Activated CD4-positive, alpha-beta memory T cell treated with anti-CD3 and anti-CD28 coated beads for 36 hours (primary cell): ENCODE measurements at regions not wholly inside any gene's neighbourhood (a gene's known extent, or its start where the extent isn't known, plus 50 kb on each side); places are given as distances from the start of the nearest gene placed in this dataset.

Experiments
- CTCF ChIA-PET: fragments of 350-600 bp; sonication (Branson Sonifier 250); formaldehyde crosslinking; loops from one replicate; lab custom pipeline; 2021; ENCODE audit warnings: antibody characterized with exemption, inconsistent platforms; lab: Charles Lee
- POLR2A ChIA-PET: fragments of 350-600 bp; sonication (Branson Sonifier 250); formaldehyde crosslinking; loops from one replicate; lab custom pipeline; 2021; ENCODE audit warnings: antibody characterized with exemption; lab: Charles Lee
- DNase-seq: peaks from one replicate; pipeline ENCODE4 v3.0.0-alpha.2; 2020
- H3K27ac Mint-ChIP-seq: one replicate; pipeline ENCODE4 v1.8.0; 2021; ENCODE audit warnings: mixed read lengths
- H3K27me3 Mint-ChIP-seq: one replicate; pipeline ENCODE4 v1.8.0; 2021; ENCODE audit warnings: mixed read lengths
- H3K36me3 Mint-ChIP-seq: one replicate; pipeline ENCODE4 v1.8.0; 2021; ENCODE audit warnings: mixed read lengths
- H3K4me1 Mint-ChIP-seq: one replicate; pipeline ENCODE4 v1.8.0; 2021; ENCODE audit warnings: low read depth, mixed read lengths
- H3K4me3 Mint-ChIP-seq: one replicate; pipeline ENCODE4 v1.8.0; 2021; ENCODE audit warnings: mild to moderate bottlenecking, mixed read lengths
- H3K9me3 Mint-ChIP-seq: one replicate; pipeline ENCODE4 v1.8.0; 2021; ENCODE audit warnings: mixed read lengths
- intact Hi-C: fragments of 100-400 bp; cut with micrococcal nuclease; formaldehyde crosslinking; loops from one replicate; pipeline ENCODE4 v1.15.1; 2023

DNA sequence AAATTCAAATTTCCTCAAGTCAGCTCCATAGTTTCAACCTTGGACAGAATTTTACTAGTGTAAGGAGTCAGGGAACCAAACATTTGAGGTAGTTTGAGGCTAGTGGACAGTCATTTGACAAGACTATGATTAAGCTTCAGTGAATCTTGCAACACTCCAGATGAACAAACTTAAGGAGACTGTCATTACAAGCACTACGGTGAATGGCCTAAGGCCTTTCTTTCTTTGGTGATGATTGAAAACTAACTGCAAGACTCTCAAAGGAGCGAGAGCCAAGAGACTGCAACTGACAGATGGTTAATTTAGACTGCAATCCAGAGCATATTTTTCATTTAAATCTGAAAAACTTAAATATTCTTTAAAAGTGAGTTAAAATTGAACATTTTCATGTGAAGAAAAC lies 272.3 kb upstream of the NECTIN3 start:
- Mint-ChIP-seq H3K36me3 (no peaks in the 10 kb centered on the region), H3K4me1 (no peaks in the 10 kb centered on the region), H3K27ac (no peak overlapping the region), H3K9me3 (no peaks in the 10 kb centered on the region), H3K27me3 (no peaks in the 10 kb centered on the region), H3K4me3 (no peak overlapping the region)
- DNase-seq = no peak
- POLR2A ChIA-PET = no interaction called here
- intact Hi-C loops = no loop called here
- CTCF ChIA-PET = no interaction called here

DNA sequence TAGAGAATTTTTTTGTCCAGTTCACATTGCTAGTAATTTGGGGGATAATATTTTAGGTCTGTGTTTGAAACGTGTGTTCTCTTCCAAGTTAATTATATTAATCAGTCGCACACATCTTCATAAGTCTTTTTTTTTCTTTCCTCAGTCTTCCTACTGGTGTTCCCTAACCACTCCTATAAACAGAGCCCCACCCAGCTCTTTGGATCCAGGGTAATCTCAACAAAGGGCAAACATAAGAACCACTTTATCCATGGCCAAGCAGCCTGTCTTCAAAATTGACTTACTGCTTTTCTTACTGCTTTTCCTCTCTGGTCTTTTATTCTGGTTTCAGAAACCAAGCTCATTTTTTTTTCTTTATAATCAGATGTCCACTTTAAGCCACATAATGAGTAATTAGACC lies 266.8 kb upstream of the NECTIN3 start:
- Mint-ChIP-seq H3K4me1 (no peaks in the 10 kb centered on the region), H3K36me3 (no peaks in the 10 kb centered on the region), H3K27ac (no peak overlapping the region), H3K27me3 (peaks cover 7% of the 10 kb centered on the region), H3K9me3 (no peaks in the 10 kb centered on the region), H3K4me3 (no peak overlapping the region)
- no peak for DNase-seq
- CTCF ChIA-PET = no interaction called here
- POLR2A ChIA-PET = no interaction called here
- intact Hi-C loops = no loop called here

DNA sequence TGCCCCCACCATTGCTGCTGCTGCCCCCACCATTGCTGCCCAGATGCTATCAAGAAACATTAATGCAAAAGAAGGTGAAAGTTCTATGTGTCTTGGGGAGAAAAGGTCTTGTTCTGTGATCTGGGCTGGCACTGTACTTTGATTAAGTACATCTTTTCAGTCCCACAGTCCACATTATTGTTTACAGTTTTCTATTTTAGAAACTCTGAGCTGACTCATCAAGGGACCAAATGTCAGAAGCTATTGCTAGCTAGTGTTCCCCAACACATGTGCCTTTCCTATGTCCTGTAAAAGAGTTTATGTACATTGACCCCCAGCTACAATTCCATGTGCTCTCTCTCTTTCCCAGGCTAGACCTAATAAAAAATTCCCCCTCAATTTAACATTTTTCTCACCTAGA lies 264.7 kb upstream of the NECTIN3 start:
- intact Hi-C loops = no loop called here
- Mint-ChIP-seq H3K9me3 (no peaks in the 10 kb centered on the region), H3K4me3 (no peak overlapping the region), H3K4me1 (no peaks in the 10 kb centered on the region), H3K27ac (no peak overlapping the region), H3K27me3 (peaks cover 14% of the 10 kb centered on the region), H3K36me3 (no peaks in the 10 kb centered on the region)
- ChIA-PET POLR2A (no interaction called here), CTCF (interaction anchor here (1.0 kb wide), 1 partner anchor 733 kb away, joined by 3 read pairs; no protein-coding TSS in a partner anchor)
- no peak for DNase-seq

DNA sequence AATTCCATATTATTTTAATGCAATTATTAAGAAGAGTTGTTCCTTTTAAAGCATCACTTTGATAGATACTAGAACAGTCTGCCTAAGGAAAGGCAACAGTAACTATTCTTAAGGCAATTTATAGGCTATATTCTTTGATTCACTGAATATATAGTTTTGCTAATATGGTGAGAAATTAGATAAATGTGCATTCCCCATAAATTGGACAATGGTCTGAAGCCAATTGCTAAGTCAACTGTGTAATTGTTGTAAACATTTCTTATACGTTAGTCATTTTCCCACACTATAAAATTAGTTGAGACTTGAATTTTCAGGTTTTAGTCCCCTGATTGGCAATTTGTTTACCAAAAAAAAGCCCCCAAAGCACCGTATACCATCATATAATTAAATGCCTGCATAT lies 263.0 kb upstream of the NECTIN3 start:
- Mint-ChIP-seq H3K9me3 (no peaks in the 10 kb centered on the region), H3K4me1 (peaks cover 3% of the 10 kb centered on the region)
- intact Hi-C loops = no loop called here

DNA sequence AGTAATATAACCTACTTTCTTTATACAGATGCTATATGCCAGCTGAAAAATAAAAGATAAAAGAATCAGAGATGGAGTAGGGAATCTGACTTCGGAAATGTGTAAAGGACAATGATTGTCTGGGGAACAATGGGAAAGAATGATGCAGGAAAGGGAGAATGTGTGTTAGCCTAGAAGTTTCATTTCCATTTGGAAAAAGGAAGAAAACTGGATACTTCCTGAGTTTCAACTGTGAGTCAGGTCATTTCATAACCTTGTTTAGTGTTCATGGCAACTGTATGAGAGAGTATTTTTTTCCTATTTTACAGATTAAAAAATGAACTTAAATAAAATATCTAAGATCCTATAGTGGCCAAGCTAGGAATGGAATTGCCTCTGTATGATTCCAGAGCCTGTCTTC lies 261.3 kb upstream of the NECTIN3 start:
- no peaks in the 10 kb centered on the region for H3K9me3 Mint-ChIP-seq
- intact Hi-C loops = loop anchor here (10.0 kb wide), 5 partner anchors 524 to 1244 kb away; no protein-coding TSS in a partner anchor
- H3K27ac Mint-ChIP-seq = no peak overlapping the region
- CTCF ChIA-PET = no interaction called here
- no peak overlapping the region for H3K4me3 Mint-ChIP-seq
- H3K36me3 Mint-ChIP-seq = no peaks in the 10 kb centered on the region
- POLR2A ChIA-PET = no interaction called here
- H3K27me3 Mint-ChIP-seq = peaks cover 19% of the 10 kb centered on the region
- no peak for DNase-seq
- peaks cover 19% of the 10 kb centered on the region for H3K4me1 Mint-ChIP-seq

More for the DNA sequence above, 263.0 kb upstream of the NECTIN3 start:
- DNase-seq = no peak
- Mint-ChIP-seq H3K27me3 (peaks cover 19% of the 10 kb centered on the region), H3K4me3 (no peak overlapping the region), H3K36me3 (no peaks in the 10 kb centered on the region), H3K27ac (no peak overlapping the region)
- ChIA-PET CTCF (no interaction called here), POLR2A (no interaction called here)

DNA sequence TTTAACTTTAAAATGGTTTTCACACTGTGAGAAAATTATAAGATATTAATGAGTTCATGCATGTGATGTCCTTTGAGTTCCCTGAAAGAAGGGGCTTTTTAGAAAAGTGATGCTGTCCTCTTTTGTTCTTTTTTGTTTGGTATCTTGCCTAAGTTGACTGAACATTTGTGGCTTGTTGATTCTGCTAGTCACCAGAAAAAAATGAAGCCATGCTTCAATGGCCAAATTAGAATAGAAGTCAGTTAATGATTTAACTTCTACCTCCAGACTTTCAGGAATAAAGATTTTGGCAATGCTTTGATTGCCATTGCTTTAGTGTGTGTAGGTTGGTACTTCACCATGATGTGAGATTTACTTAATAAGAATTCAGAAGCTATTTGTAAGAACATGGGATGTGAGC lies 260.6 kb upstream of the NECTIN3 start:
- Mint-ChIP-seq H3K4me3 (no peak overlapping the region), H3K36me3 (no peaks in the 10 kb centered on the region), H3K9me3 (no peaks in the 10 kb centered on the region), H3K4me1 (peaks cover 19% of the 10 kb centered on the region), H3K27me3 (peaks cover 19% of the 10 kb centered on the region), H3K27ac (no peak overlapping the region)
- DNase-seq = no peak
- intact Hi-C loops = loop anchor here (10.0 kb wide), 5 partner anchors 524 to 1244 kb away; no protein-coding TSS in a partner anchor
- ChIA-PET CTCF (no interaction called here), POLR2A (no interaction called here)

DNA sequence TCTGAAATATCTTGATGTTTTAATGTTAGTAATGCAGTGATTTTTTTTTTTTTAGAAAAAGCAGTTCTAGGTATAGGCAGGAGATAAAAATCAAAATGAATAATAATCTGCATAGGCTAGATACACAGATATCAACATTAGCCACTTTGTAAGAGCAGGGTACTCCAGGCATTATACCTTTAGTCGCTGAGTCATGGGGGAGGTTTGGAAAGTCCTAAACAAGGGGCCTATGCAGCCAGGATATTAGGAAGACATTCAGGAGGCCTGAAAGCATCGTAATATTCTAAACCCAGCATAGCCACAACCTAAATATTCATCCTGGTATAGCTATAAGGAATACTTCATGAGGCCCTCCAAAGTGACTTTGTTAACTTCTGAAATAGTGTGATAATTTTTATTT lies 258.1 kb upstream of the NECTIN3 start:
- ChIA-PET CTCF (no interaction called here), POLR2A (interaction anchor here (1.2 to 1.4 kb wide), 3 partner anchors 426 to 781 kb away, joined by 3 to 4 read pairs (median 3); partner anchors contain the start of gene ZBED2)
- no peak overlapping the region for H3K27ac Mint-ChIP-seq
- peaks cover 19% of the 10 kb centered on the region for H3K4me1 Mint-ChIP-seq
- no peaks in the 10 kb centered on the region for H3K9me3 Mint-ChIP-seq
- no peak for DNase-seq
- intact Hi-C loops = loop anchor here (10.0 kb wide), 5 partner anchors 521 to 1241 kb away; no protein-coding TSS in a partner anchor
- H3K36me3 Mint-ChIP-seq = no peaks in the 10 kb centered on the region
- peaks cover 15% of the 10 kb centered on the region for H3K27me3 Mint-ChIP-seq
- H3K4me3 Mint-ChIP-seq = no peak overlapping the region

DNA sequence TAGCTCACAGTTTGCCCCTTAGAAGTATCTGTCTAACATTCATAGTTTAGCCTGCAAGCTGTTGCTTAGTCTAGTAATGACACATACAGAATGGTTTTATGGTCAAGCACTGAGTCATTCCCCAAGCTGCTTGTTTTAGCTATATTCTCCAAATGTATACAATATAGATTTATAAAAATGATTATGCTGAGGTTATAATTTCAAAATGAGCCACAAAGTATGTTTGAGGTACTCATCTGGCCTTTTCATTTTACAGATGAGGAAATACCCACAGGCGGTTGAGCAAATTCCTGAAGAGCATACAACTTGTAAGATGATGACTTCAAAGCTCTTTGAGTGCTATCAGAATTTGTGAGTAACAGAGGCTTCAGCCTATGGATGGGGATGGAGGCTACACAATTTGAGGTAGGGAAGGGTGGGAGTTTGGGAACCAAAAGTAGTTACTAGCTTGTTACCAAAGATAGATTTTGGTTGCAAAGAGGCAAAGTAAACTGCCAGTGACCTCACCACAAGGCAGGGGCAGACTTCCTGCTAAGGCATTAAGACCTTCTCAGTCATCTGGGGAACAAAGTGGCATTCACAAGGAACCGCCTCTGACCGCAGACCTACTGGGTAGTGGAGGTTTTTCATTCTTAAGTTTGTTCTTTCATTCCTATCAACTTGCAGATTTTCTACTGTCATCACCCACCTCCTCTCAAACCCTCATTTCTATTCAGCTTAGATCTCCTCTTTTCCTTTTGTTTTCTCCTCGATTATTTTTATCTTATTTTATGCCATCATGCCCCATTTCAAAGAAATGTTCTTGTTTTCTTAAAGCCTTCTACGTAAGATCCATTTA lies 257.2 kb upstream of the NECTIN3 start:
- CTCF ChIA-PET = interaction anchor here (0.6 to 0.7 kb wide), 2 partner anchors 339 to 425 kb away, joined by 3 read pairs; no protein-coding TSS in a partner anchor
- peak overlapping the region; percentile 12 for H3K4me3 Mint-ChIP-seq
- peaks cover 15% of the 10 kb centered on the region for H3K27me3 Mint-ChIP-seq
- intact Hi-C loops = loop anchor here (1.0 to 10.0 kb wide), 9 partner anchors 257 to 1240 kb away; partner anchors contain the start of genes CD96 and NECTIN3
- H3K27ac Mint-ChIP-seq = peak overlapping the region; percentile 78
- POLR2A ChIA-PET = interaction anchor here (1.0 to 1.4 kb wide), 4 partner anchors 425 to 780 kb away, joined by 3 to 4 read pairs (median 3); partner anchors contain the start of gene ZBED2
- DNase-seq = peak; percentile 81
- peaks cover 19% of the 10 kb centered on the region for H3K4me1 Mint-ChIP-seq
- no peaks in the 10 kb centered on the region for H3K9me3 Mint-ChIP-seq
- H3K36me3 Mint-ChIP-seq = no peaks in the 10 kb centered on the region

DNA sequence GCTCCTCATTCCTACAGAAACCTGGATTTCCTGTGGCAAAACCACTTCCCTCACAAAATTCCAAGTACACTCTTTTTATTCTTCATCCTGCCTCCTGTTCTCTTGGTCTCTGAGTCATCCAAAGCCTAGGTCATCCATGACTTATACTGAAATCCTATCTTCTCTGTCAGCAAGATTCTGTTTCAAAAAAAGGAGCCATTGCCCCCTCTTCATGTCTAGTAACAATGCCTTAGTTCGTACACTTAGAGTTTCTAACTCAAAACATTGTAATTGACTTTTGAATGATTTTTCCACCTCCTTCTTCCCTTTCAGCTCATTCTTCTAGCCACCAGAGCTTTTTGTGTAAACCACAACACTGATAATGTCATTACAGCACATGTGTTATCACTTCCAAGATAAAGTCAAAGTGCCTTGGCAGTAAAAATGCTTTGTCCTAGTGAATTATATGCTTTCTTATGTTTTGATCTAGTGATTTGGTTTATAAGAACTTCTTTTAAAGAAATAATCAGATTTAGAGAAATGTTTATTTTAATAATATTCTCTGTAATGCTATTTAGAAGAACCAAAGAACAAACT lies 256.5 kb upstream of the NECTIN3 start:
- Mint-ChIP-seq H3K27me3 (peaks cover 15% of the 10 kb centered on the region), H3K9me3 (no peaks in the 10 kb centered on the region), H3K27ac (peak overlapping the region; percentile 78), H3K4me3 (peak overlapping the region; percentile 12), H3K4me1 (peaks cover 19% of the 10 kb centered on the region), H3K36me3 (no peaks in the 10 kb centered on the region)
- intact Hi-C loops = loop anchor here (10.0 kb wide), 5 partner anchors 520 to 1240 kb away; no protein-coding TSS in a partner anchor
- DNase-seq = no peak
- ChIA-PET CTCF (interaction anchor here (0.7 kb wide), 1 partner anchor 338 kb away, joined by 3 read pairs; no protein-coding TSS in a partner anchor), POLR2A (interaction anchor here (1.4 kb wide), 2 partner anchors 424 to 733 kb away, joined by 3 to 4 read pairs; no protein-coding TSS in a partner anchor)

DNA sequence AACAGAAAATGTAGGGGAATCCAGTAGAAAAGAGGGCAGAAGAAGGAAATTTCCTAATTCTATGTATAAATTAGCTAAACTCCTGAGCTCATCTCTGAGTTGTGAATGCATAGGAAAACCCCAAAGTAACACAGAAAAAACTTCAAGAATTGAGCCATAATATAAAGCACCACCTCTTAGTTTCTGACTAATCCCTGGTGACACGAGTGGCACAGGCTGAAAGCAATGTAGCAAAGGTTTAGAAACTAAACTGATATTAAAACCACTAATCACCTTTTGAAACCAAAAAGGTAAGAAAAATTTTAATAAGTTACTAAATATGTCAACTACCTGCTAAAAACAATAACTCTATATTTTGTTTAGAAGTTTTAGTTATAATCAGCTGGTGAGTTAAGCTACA lies 255.6 kb upstream of the NECTIN3 start:
- Mint-ChIP-seq H3K27ac (no peak overlapping the region), H3K4me3 (no peak overlapping the region), H3K9me3 (no peaks in the 10 kb centered on the region), H3K27me3 (peaks cover 12% of the 10 kb centered on the region), H3K4me1 (peaks cover 19% of the 10 kb centered on the region), H3K36me3 (no peaks in the 10 kb centered on the region)
- intact Hi-C loops = loop anchor here (10.0 kb wide), 5 partner anchors 519 to 1239 kb away; no protein-coding TSS in a partner anchor
- POLR2A ChIA-PET = no interaction called here
- no peak for DNase-seq
- CTCF ChIA-PET = interaction anchor here (0.6 kb wide), 1 partner anchor 797 kb away, joined by 3 read pairs; no protein-coding TSS in a partner anchor

DNA sequence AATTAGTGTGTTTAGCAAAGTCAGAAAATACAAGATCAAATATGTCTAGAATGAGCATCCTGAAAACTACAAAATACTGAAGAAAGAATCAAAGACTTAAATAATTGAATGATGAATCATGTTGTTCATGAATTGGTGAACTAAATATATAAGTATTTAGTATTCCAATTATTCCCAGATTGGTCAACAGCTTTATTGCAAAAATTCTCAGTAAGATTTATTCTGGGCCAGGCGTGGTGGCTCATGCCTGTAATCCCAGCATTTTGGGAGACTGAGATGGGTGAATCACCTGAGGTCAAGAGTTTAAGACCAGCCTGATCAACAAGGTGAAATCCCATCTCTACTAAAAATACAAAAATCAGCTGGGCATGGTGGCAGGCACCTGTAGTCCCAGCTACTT lies 250.0 kb upstream of the NECTIN3 start:
- intact Hi-C loops = no loop called here
- H3K27ac Mint-ChIP-seq = no peak overlapping the region
- peaks cover under 1% of the 10 kb centered on the region for H3K9me3 Mint-ChIP-seq
- ChIA-PET CTCF (interaction anchor here (1.3 kb wide), 1 partner anchor 144 kb away, joined by 3 read pairs; no protein-coding TSS in a partner anchor), POLR2A (no interaction called here)
- H3K4me1 Mint-ChIP-seq = no peaks in the 10 kb centered on the region
- DNase-seq = no peak
- peaks cover 3% of the 10 kb centered on the region for H3K27me3 Mint-ChIP-seq
- no peaks in the 10 kb centered on the region for H3K36me3 Mint-ChIP-seq
- no peak overlapping the region for H3K4me3 Mint-ChIP-seq

DNA sequence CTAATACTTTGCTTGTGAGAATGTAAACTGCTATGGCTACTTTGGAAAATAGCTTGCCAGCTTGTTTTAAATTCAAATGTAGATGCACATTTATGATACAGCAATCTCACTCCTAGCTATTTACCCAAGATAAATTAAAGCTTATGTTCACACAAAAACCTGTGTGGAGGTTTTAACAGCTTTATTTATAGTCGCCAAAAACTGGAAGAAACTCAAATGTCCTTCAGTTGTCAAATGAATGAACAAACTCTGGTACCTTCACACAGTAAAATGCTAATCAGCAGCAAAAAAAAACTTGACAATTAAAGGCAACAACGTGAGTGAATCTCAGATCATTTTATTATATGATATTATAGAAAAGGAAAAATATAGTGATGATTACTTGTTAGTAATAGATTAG lies 248.6 kb upstream of the NECTIN3 start:
- Mint-ChIP-seq H3K4me3 (no peak overlapping the region), H3K9me3 (peaks cover 3% of the 10 kb centered on the region), H3K4me1 (no peaks in the 10 kb centered on the region), H3K36me3 (no peaks in the 10 kb centered on the region), H3K27ac (no peak overlapping the region), H3K27me3 (no peaks in the 10 kb centered on the region)
- intact Hi-C loops = no loop called here
- CTCF ChIA-PET = no interaction called here
- DNase-seq = no peak
- POLR2A ChIA-PET = no interaction called here
